WTC11 (cell line): ENCODE measurements at regions not wholly inside any gene's neighbourhood (a gene's known extent, or its start where the extent isn't known, plus 50 kb on each side); places are given as distances from the start of the nearest gene placed in this dataset.

ENCODE experiments used
- CTCF ChIP-seq: fragments of 200-600 bp; IDR thresholded peaks from 2 replicates; pipeline ENCODE4 v1.8.0; 2022; ENCODE audit warnings: antibody characterized with exemption
- E2F5 ChIP-seq: sonication (generic); formaldehyde crosslinking; IDR thresholded peaks from 2 replicates; pipeline ENCODE4 v1.8.1; 2022; ENCODE audit warnings: mild to moderate bottlenecking, moderate library complexity, missing genetic modification reagents
- EMX1 ChIP-seq: fragments of 250-450 bp; sonication (Bioruptor Pico); IDR thresholded peaks from 2 replicates; pipeline ENCODE4 v1.8.0; 2021; ENCODE audit warnings: mild to moderate bottlenecking
- MAX ChIP-seq: sonication (generic); formaldehyde crosslinking; IDR thresholded peaks from 2 replicates; pipeline ENCODE4 v1.8.0; 2022; ENCODE audit warnings: mild to moderate bottlenecking, missing genetic modification reagents

- TF ChIP-seq EMX1: no peak
- no peak for TF ChIP-seq CTCF
- no peak for TF ChIP-seq MAX (CRISPR knock-in tag)
- TF ChIP-seq E2F5 (CRISPR knock-in tag): no peak
Measured at GRCh38 chr15:29364426-29365078, 94.9 kb upstream of the NSMCE3 start.
